ENCODE measurements at regions not wholly inside any gene's neighbourhood (a gene's known extent, or its start where the extent isn't known, plus 50 kb on each side); places are given as distances from the start of the nearest gene placed in this dataset.
"Not testable (repeated sequence)": the region's sequence is repeated elsewhere in the genome, so short reads cannot be mapped to it uniquely, and the experiment has no call there.

DNA sequence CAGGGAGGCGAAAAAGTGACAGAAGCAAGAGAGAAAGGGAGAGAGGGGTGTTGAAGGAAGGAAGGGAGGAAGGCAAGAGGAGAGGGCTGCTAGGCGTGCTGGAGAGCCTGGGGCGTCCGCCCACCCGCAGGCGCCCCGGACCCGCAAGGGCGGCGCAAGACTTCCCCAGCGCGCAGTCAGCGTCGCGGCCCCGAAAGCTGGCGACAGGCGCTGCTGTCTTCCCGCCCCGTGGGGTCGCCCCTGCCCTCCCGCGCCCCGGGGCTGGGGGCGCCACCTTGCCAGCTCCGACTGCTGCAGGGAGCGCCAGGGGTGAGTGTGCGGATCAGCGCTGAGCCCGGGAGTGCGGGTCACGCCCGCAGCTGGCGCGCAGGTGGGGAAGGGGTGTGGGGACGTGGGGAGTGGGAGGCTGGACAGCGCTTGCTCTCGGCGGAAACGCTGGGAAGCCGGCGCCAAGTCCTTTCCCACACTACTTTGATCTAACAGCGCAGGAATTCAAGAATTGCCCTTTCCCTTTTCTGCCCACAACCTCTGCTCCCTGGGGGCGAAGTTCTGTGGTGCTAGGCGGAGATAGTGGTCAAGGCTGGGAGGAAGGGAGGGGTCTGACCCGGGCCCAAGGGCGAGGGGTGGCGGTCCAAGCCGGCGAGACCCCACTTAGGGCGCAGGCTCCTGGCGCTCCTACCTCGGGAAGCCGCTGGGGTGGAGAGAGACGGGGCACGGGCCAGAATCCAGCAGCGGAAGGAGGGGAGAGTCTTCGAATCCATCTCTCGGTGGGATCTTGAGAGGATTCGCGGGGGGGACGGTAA, 266.1 kb downstream of the CGGBP1 start, which contains the start of gene HTR1F:
TSS of gene HTR1F (plus strand) at position 173 of the 803 bp plus-strand sequence.
- DNase-seq = peak; percentile 32

DNA sequence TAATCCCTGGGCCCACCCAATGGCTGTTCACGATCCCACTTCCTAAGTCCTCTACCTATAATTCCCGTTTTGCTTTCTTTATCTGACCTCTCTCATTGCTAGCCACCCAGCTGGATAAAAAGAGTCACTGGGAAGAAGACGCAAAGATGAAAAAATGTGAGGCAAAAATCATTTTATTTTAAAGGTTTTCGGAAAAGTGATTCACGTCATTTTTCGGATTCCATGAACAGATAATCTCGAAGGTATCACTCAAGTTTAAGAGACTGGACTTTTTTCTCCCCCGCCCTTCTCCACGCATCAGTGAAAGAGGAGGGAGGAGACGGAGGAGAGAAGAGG, 266.6 kb downstream of the CGGBP1 start:
- no peak for DNase-seq

GRCh38 chr3:87791248-87792027, 267.4 kb downstream of the CGGBP1 start:
- DNase-seq = no peak

GRCh38 chr3:87789049-87789448, 269.8 kb downstream of the CGGBP1 start:
- DNase-seq = not testable (repeated sequence)

GRCh38 chr3:87788516-87788915, 270.3 kb downstream of the CGGBP1 start:
- no peak for DNase-seq

DNA sequence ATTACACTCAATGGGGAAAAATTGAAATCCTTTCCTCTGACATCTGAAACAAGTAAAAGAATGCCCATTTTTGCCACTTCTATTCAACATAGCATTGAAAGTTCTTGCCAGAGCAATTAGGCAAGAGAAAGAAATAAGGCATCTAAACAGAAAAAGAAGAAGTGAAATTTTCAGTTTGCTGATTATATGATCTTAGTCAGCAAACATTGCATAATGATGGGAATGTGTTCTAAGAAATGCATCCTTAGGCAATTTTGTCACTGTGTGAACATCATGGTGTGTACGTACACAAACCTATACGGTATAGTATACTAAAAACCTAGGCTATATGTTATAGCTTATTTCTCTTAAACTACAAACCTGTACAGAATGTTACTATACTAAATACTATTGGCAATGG, 278.0 kb downstream of the CGGBP1 start:
- no peak for DNase-seq

DNA sequence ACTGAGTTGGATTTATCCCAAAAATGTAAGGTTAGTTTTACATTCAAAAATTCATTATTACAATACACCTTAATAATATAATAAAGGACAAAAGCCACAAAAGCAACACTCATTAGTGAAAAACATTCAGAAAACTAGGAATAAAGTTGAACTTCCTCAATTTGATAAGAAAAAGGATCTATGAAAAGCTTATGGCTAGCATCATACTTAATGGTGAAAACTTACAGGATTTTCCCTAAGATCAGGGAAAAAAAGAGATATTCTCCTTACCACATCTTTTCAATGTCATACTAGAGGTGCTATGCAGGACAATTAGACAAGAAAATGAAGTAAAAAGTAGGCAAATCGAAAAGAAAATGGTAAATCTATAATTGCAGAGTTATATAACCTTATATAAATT, 279.9 kb downstream of the CGGBP1 start:
- DNase-seq = no peak

DNA sequence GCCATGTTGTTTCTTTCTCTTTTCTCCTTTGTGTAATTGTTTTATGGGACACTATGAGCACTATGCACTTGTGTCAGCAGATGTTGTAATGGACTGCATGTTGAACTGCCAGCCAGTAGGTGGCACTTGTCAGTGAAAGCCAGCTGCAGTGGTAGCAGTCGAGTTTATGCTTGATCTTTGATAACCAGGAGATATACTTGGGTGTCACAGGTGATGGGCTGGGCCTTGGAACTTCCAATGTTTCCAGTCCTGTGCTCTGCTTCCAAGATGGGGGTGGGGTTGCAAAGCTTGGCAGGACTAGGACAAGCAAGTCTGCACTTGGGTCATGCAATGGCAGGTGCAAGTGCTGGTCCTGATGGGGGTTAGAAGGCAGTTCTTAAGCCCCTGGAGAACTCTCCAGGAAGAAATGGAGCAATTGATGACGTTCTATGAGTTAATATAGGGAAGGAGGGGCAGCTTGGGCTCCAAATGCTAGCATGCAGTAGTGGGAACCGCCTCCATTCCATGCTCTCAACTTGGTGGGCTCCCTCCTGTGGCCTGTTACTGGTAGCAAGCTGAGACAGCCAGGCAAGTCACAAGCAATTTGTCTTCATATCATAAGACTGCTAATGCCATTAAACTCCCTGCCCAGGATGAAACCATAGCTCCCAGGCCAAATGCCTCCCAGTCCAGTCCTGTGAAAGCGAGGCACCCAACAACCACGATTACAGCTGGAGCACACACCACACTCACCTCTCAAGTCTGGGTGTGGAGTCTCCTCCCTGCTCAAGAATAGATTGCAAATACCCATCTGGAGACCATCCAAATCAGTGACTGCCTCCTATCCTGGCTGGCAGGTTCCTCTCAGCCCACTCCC, 287.2 kb downstream of the CGGBP1 start:
- no peak for DNase-seq

DNA sequence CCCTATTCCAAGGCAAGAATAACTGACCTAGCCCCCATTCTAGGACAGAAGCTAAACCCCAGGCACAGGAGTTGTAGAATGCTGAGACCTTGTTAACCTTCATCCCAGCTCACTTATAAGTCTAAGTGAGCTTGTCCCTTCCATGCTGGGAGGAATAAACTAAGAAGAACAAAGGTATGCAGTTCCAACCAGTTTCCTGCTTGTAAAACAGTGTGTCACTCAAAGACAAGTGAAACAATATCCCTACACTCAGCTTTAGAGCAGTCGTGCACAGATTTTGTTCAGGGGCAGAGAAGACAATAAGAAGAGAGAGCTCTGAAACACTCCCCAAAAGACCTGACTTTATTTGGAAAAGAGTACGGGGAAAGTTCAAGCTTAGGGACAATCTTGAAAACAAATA, 292.1 kb downstream of the CGGBP1 start:
- DNase-seq = no peak

GRCh38 chr3:87765256-87765655, 293.5 kb downstream of the CGGBP1 start:
- DNase-seq = no peak

DNA sequence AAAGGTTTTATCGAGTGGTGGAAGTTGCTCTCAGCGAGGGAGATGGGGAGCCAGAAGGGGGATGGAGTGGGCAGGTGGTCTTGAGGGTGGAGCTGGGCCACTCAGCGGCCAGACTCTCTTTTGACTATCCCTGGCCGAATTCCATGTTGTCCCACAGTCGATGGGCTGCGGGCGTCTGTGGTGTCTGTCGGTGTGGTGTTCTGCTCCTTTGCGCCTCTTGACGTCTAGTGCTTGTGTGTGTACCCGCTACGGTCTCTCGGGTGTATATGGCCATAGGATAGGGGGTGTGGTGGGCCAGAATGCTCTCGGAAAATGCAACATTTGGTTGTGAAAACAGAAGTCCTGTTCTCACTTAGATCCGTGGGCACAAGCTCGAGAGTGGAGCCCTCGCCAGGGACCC, 297.0 kb downstream of the CGGBP1 start:
- DNase-seq = no peak

- no peak for DNase-seq
These were observed 297.5 kb downstream of the CGGBP1 start for GRCh38 chr3:87761341-87761740.

GRCh38 chr3:87756616-87757015, 302.2 kb downstream of the CGGBP1 start:
- DNase-seq = no peak

DNA sequence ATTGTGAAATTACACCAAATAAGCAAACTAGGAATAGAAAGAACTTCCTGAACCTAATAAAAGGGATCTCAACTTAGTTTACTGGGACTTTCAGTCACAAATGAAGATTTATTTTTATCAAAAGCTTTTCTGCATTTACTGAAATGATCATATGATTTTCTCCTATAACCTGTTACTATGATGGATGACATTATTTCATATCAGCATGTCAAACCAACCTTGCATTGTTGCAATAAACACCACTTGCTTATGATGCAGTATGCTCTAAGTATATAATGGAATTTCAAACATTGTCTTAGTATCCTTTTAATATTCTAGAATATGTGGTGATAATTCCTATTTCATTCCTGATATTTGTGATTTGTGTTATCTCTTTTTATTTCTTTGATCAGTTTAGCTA, 303.0 kb downstream of the CGGBP1 start:
- DNase-seq = no peak

DNA sequence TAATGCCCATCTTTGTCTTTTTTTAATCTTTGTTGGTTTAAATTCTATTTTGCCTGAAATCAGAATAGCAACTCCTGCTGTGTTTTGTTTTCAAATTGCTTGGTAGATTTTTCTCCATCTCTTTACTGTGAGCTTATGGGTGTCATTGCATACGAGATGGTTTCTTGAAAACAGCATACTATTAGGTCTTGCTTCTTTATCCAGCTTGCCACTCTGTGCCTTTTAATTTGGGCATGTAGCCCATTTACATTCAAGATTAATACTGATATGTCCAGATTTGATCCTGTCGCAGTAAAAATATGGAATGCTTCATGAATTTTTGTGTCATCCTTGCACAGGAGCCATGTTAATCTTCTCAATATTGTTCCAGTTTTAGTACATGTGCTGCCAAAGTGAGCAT, 316.6 kb downstream of the CGGBP1 start:
- no peak for DNase-seq

DNA sequence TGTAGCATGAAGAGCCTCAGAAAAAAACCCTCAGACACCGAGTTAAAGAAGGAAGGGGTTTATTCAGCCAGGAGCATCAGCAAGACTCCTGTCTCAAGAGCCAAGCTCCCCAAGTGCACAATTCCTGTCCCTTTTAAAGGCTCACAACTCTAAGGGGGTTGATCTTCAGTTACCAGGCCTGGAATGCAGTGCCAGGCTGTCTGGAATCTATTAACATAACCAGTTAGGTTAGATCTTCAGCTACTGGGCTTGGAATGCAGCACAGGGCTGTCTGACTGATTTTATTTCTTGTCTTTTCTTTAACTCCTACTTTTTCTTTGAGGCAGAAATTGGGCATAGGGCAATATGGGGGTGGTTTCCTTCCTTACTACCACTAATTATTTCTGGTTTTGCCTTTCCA, 317.9 kb downstream of the CGGBP1 start:
- DNase-seq = not testable (repeated sequence)

DNA sequence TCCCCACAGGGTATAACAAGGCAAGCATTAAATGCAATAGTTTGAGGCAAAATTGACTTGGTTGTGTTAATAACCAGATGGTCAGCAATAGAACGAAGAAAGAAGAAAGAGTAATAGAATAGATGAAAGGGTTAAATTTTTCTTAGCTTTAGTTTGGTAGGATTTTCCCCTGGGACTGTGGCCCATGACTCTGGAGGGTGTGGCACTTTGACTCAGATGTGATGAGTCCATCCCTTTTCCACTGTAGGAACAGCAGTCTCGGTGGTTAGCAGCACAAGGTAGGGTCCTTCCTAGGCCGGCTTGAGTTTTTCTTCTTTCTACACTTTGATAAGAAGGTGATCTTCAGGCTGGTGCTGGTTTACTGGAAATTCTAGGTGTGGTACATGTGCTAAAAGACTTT, 321.0 kb downstream of the CGGBP1 start:
- not testable (repeated sequence) for DNase-seq

DNA sequence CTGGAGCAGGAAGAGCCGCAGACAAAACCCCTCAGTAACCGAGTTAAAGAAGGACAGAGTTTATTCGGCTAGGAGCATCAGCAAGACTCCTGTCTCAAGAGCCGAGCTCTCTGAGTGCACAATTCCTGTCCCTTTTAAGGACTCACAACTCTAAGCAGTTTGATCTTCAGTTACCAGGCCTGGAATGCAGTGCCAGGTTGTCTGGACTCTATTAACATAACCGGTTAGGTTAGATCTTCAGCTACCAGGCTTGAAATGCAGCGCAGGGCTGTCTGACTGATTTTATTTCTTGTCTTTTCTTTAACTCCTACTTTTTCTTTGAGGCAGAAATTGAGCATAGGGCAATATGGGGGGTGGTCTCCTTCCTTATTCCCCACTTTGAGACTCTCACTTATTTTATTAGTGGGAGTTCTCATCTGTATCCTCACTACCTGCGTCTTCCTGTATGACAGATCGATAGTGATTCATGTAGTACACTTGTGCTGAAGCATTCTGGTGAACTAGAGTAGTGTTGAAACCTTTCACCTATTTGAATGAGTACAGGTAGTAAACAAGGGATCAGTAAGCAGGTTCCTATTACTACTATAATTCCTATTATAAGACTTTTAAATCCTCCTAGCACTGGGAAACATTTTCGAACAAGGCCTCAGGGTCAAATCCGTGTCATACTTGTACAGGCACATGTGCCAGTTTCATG, 325.0 kb downstream of the CGGBP1 start:
- no peak for DNase-seq

GRCh38 chr3:87732294-87732693, 326.5 kb downstream of the CGGBP1 start:
- no peak for DNase-seq

DNA sequence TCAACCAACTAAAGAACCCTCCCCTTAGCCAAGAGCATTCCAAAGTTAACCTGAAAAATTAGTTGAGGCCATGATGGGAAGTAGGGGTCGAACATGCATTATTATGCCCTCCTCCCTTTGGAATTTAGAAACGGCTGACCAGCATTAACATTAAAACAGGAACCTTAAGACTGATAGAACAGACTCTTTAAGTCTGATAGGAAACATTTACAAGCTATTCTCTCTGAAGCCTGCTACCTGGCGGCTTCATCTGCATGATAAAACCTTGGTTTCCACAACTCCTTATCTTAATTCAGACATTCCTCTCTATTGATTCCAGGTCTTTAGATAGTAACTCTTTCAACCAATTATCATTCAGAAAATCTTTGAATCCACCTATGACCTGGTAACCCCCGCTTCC, 331.0 kb downstream of the CGGBP1 start:
- DNase-seq = no peak

DNA sequence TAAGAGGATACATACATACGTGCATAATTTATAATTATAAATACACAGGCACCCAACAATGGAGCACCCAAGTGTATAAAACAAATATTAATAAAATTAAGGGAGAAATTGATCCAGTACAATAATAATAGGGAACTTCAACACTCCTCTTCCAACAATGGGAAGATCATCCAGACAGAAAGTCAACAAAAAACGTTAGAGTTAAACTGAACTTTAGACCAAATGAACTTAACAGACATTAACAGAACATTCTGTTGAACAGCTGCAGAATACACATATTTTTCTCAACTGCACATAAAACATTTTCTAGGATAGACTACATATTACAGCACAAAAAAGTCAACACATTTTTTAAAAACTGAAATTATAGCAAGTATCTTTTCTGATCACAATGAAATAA, 339.7 kb downstream of the CGGBP1 start:
- DNase-seq = no peak

DNA sequence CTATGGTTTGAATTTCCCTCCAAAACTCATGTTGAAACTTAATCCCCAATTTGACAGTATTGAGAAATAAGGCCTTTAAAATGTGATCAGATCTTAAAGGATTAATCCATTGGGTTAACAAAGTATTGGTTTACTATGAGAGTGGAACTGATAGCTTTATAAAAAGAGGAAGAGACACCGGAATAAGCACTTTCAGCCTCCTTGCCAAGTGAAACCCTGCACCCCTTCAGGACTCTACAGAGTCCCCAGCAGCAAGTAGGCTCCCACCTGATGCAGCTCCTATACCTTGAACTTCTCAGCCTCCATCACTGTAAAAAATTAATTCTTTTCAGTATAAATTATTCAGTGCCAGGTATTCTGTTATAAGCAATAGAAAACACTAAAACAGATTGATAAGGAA, 348.3 kb downstream of the CGGBP1 start:
- no peak for DNase-seq

- no peak for DNase-seq
These were observed 348.8 kb downstream of the CGGBP1 start for GRCh38 chr3:87710028-87710427.

Measured in right hindlimb (tissue), 1 donor.